ENCODE measurements at regions not wholly inside any gene's neighbourhood (a gene's known extent, or its start where the extent isn't known, plus 50 kb on each side); places are given as distances from the start of the nearest gene placed in this dataset.

GRCh38 chrX:7216981-7217587 is 69.1 kb upstream of the PUDP start:
- FAIRE-seq, result no peak

- no peak for FAIRE-seq
These were observed 67.9 kb upstream of the PUDP start for GRCh38 chrX:7215842-7216241.

GRCh38 chrX:7214251-7214650 is 66.3 kb upstream of the PUDP start:
- FAIRE-seq, result no peak

GRCh38 chrX:7205037-7205577 is 57.2 kb upstream of the PUDP start:
- no peak for FAIRE-seq

GRCh38 chrX:7204619-7205018 is 56.7 kb upstream of the PUDP start:
- no peak for FAIRE-seq

DNA sequence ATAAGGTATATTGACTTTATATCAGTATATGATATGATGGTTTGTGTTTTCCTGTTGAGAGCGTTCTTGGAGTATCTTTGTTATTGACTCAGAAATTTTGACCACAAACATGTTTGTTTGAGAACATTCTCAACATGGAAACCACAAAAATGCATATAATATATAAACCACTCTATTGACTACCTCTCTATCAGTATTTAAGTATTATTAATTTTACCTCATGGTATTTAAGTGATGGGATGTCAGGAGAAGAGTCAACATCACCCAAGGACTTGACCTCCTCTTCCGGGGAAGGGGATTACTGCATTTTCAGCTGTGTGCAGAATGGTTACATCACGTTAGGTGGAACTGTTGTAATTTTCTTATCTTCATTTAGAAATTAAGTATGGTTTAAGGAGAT is 54.3 kb upstream of the PUDP start:
- FAIRE-seq, result no peak

GRCh38 chrX:7201496-7201895 is 53.5 kb upstream of the PUDP start:
- FAIRE-seq, result no peak

GRCh38 chrX:7198499-7198898 is 50.5 kb upstream of the PUDP start:
- FAIRE-seq, result no peak
